Right hindlimb (tissue), 1 donor: ENCODE measurements at regions not wholly inside any gene's neighbourhood (a gene's known extent, or its start where the extent isn't known, plus 50 kb on each side); places are given as distances from the start of the nearest gene placed in this dataset.
"Not testable (repeated sequence)": the region's sequence is repeated elsewhere in the genome, so short reads cannot be mapped to it uniquely, and the experiment has no call there.

Source experiments
- DNase-seq: peaks from one replicate; pipeline ENCODE4 v3.0.0-alpha.2; 2018

GRCh38 chr4:162586266-162586665, 422.5 kb upstream of the FSTL5 start:
- DNase-seq: no peak

DNA sequence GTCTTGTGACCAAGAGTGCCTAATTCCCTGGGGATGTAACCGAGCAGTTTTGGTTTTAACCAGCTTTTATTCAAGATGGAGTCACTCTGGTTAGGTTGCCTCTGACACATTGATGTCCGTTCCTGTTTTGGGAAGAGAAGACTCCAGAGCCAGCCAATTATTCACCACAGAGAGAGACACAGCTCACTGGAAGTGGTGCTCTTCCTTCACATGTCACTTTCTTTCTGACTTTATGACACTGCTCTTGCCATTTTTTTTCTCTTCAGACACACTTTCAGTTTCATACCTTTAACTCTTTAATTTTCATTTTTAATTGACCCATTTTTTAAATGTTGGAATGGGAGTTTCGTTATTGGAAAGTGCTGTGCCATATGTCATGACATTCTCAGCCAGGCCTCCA, 418.4 kb upstream of the FSTL5 start:
- no peak for DNase-seq

GRCh38 chr4:162565730-162566129, 401.9 kb upstream of the FSTL5 start:
- DNase-seq: no peak

- DNase-seq: no peak
Measured at GRCh38 chr4:162560073-162560472, 396.3 kb upstream of the FSTL5 start.

DNA sequence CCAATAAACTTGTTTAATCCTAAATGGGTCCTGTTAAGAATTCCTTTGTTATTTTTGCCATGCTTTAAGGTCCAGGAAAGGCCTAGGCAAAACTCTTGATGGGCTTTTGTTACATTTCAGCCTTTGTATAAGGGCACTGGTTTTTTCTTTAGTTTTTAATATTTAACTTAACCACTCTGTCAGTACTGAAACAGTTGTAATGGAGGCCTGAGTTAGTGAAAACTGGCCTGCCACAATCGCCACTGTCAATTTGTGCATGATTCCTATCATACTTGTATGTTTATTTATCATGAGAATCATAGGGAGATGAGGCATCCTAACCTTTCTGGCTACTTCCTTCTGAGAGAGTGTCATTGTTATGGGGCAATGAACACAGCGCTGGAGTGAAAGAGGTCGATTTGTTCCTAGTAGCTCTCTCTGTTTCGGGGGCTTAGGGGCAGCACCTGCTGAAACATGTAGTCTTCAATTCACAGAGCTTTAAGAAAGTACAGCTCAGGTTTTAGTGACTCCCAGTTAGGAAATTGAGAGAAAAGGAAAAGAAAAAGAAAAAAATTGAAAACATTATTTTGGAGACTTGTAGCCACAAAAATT, 393.8 kb upstream of the FSTL5 start:
- no peak for DNase-seq

DNA sequence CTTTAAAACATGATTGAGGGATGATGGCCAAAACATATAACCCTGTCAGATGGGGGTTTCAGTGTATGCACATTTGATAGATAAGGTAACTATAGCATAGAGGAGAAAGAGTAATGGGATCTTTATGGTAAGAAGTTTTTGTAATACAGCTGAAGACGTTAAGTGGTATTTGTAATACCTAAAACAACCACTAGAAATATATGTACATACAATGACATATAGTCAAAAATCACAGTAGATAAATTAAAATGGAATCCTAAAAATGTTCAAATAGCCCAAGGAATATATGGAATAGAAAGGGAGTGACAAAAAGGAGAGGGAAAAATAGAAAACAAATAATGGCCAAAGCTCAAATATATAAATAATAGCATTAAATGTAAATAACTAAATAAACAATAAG, 371.3 kb upstream of the FSTL5 start:
- no peak for DNase-seq

- no peak for DNase-seq
Measured at GRCh38 chr4:162523171-162523570, 359.4 kb upstream of the FSTL5 start.

DNA sequence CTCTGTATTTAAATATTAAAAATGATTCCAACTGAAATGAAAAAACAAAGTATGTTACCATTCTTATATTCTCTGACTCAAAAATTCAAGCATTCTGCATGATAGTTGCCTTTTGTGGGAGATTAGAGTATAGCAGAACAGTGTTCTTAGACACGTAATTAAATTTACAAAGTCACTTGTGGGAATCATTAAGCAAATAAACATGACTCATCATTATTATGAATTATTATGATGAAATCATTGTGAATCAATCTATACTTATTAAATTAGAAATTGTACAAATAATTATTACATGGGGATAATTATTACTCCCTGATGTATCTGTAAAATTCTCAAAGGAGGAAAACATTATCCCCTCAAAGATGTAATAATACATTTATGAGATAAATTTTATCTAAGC, 358.9 kb upstream of the FSTL5 start:
- no peak for DNase-seq

DNA sequence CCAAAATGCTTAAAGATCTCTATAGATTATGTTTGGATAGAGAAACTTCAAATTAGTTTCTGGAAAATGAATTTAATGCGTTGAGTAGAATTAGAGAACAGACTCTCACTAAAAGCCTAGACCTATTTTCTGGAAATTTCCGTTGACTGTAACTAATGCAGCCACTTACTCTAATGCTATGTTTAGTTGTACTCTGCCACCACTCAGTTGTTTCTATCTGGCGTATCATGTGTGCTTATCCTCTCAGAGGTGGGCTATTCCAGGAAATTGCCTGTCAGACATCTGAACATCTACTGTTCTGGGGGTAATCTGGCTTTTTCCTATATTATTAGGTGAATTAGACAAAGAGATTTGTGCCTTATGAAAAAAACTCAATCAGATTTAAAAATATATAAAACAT, 347.1 kb upstream of the FSTL5 start:
- no peak for DNase-seq

- DNase-seq: no peak
Measured at GRCh38 chr4:162510115-162510514, 346.3 kb upstream of the FSTL5 start.

GRCh38 chr4:162509333-162509732, 345.5 kb upstream of the FSTL5 start:
- DNase-seq: no peak

- no peak for DNase-seq
Measured at GRCh38 chr4:162506253-162506652, 342.5 kb upstream of the FSTL5 start.

DNA sequence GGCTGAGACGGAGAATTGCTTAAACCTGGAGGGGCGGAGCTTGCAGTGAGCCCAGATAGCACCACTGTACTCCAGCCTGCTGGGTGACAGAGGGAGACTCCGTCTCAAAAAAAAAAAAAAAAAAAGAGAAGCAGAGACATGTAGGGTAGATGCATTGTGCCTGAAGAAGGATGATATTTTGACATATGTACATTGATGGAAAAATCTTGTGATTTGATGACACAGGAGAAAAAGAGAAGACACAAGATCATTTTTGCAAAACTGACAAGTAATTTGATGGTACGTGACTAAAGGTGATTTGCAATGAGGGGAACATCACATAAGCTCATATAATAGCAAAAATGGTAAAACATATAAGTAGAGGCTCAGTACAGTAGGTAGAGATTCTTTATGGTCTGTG, 340.1 kb upstream of the FSTL5 start:
- no peak for DNase-seq

DNA sequence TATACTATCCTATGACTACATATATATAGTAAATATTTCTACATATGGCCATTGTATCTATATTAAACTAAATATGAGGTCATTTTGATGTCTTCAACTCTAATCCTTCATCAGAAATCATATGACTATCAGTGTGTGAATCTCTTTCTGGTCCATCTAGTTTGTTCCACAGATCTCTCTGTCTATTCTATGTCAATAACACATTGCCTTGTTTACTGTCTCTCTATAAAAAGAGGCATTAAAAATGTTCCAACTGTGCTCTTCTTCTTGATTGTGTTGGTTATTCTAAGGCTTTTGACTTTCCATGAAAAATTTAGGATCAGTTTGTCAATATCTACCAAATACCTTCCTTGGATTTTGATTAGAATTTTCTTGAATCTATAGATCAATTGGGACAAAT, 338.3 kb upstream of the FSTL5 start:
- no peak for DNase-seq

GRCh38 chr4:162499478-162499877, 335.7 kb upstream of the FSTL5 start:
- no peak for DNase-seq

- no peak for DNase-seq
Measured at GRCh38 chr4:162498168-162498567, 334.4 kb upstream of the FSTL5 start.

DNA sequence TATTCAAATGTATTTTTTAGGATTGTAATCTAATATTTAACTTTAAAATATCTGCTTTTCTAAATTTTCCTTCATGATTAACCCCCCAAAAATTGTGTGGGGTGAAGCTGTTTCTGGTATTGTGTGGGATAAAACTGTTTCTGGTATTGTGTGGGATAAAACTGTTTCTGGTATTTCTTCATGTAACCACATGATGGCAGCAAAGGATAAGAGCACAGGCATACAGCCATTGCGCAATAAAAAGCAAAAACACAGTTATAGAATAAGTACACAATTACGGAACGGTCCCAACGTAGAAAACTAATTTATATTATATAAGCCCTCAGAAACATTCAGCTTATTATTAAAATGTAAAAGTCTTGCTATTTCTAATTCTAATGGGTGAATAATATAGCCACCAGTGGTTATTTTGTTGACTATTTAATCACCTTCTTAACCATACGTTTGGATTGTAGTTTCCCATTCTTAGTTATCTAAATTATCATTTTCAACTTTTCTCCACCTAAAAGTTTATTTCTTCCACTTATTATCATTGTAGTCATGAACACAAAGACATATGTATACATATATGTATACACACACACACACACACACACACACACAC, 333.9 kb upstream of the FSTL5 start:
- DNase-seq: no peak

- no peak for DNase-seq
Measured at GRCh38 chr4:162494935-162495334, 331.1 kb upstream of the FSTL5 start.

- DNase-seq: no peak
Measured at GRCh38 chr4:162485486-162485885, 321.7 kb upstream of the FSTL5 start.

DNA sequence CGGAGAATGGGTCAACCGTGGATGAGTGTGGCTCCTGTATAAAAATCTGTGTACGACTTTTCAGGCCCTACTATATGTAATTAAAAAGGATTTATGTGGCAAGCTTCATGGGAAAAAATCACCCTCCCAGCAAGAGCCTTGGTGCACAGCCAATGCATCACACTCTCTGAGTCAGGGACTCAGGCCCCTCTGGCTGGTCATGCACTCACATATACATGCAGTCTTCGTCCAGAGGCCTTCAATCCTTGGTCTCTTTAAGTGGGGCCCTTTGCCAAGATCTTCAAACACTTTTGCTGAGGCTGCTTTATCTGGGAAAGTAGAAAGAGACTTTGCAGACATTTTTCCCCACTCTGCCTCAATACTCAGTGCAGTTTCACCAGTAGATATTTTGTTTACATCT, 311.4 kb upstream of the FSTL5 start:
- no peak for DNase-seq

GRCh38 chr4:162469977-162470376, 306.2 kb upstream of the FSTL5 start:
- no peak for DNase-seq

DNA sequence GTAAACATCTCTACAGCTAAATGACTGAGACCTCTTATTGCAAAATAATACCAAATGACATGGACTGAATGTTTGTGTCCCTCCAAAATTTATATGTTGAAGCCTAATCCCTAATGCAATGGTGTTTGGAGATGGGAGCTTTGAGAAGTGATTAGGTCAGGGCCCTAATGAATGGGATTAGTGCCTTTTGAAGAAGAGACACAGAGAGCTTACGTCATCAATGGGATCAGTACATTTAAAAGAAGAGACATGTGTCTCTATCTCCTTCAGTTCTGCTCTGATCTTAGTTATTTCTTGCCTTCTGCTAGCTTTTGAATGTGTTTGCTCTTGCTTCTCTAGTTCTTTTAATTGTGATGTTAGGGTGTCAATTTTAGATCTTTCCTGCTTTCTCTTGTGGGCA, 301.6 kb upstream of the FSTL5 start:
- DNase-seq: not testable (repeated sequence)

DNA sequence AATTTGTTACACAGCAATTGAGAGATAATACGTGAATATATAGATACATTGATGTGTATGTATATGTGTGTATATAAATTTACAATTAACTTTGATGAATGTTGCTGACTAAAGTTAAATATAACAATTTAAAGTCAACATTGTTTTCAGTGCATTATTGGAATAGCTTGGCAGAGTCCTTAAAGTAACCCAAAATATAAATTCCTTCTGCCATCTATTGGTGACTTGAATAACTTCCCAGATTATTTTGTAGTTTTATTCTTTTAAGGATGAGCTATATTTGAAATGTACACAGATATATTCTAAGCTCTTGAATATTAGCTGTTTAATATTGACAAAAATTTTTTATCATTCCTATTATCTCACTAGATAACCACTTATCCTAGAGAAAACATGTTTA, 298.2 kb upstream of the FSTL5 start:
- DNase-seq: no peak

- no peak for DNase-seq
Measured at GRCh38 chr4:162458051-162458450, 294.3 kb upstream of the FSTL5 start.
